ENCODE measurements at regions not wholly inside any gene's neighbourhood (a gene's known extent, or its start where the extent isn't known, plus 50 kb on each side); places are given as distances from the start of the nearest gene placed in this dataset.

DNA sequence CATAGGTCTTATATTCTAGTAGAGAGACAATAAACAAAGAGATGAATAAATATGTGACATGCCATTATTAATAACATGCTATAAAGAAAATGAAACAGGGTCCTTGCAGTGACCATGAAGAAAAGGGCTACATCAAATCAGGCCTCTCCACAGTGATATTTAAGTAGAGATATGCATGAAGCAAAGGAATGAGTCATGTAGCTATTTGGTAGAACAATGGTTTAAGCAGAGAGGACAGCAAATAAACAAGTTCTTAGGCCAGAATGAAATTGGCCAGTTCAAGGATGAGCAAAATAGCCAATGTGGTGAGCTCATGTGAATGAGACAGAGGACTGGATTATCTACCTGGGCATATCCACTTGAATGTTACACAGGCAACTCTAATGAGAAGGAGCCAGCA, 172.2 kb upstream of the FERD3L start:
- TF ChIP-seq, protein P1, sequence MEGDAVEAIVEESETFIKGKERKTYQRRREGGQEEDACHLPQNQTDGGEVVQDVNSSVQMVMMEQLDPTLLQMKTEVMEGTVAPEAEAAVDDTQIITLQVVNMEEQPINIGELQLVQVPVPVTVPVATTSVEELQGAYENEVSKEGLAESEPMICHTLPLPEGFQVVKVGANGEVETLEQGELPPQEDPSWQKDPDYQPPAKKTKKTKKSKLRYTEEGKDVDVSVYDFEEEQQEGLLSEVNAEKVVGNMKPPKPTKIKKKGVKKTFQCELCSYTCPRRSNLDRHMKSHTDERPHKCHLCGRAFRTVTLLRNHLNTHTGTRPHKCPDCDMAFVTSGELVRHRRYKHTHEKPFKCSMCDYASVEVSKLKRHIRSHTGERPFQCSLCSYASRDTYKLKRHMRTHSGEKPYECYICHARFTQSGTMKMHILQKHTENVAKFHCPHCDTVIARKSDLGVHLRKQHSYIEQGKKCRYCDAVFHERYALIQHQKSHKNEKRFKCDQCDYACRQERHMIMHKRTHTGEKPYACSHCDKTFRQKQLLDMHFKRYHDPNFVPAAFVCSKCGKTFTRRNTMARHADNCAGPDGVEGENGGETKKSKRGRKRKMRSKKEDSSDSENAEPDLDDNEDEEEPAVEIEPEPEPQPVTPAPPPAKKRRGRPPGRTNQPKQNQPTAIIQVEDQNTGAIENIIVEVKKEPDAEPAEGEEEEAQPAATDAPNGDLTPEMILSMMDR (IDR thresholded peaks at IDR 0.05), result no peak
- no peak for TF ChIP-seq POLR2A (IDR thresholded peaks at IDR 0.05)

Data from Peyer's patch (tissue), 4 donors.